ENCODE measurements at regions not wholly inside any gene's neighbourhood (a gene's known extent, or its start where the extent isn't known, plus 50 kb on each side); places are given as distances from the start of the nearest gene placed in this dataset.

GRCh38 chr1:29946057-29946456 is 709.7 kb downstream of the PTPRU start:
- no peak for ATAC-seq

More at GRCh38 chr1:29946057-29946456, 709.7 kb downstream of the PTPRU start:
- in situ Hi-C loops (cut with HindIII; ENCODE audit: extremely low pct_ligation_motif_present, low pct_unique_long_range_greater_than_20kb) (no loop called here), intact Hi-C loops (cut with micrococcal nuclease; ENCODE audit: unreplicated experiment) (no loop called here)
- FAIRE-seq: no peak
- H3K9me3 ChIP-seq (ENCODE audit: low read length): no peaks in the 10 kb centered on the region
- H3K27me3 ChIP-seq (ENCODE audit: control insufficient read depth in 1 of 2, insufficient read depth in 2 of 2, low read length in 2 of 2): no peaks in the 10 kb centered on the region
- no peaks in the 10 kb centered on the region for H3K36me3 ChIP-seq (replicated peaks in 1 of 2; ENCODE audit: control insufficient read depth in 1 of 2, insufficient read depth in 2 of 2, low read length in 2 of 2)
- TF ChIP-seq NCOA5 (CRISPR knock-in tag; IDR thresholded peaks at IDR 0.05): no peak
- no peak for TF ChIP-seq ESRRA (CRISPR knock-in tag; IDR thresholded peaks at IDR 0.05; ENCODE audit: low read depth)
- no peak for TF ChIP-seq SPEN (CRISPR knock-in tag; IDR thresholded peaks at IDR 0.05; ENCODE audit: low read depth)
- no peak for TF ChIP-seq NFIB (CRISPR knock-in tag; IDR thresholded peaks at IDR 0.05; ENCODE audit: borderline replicate concordance)
- no peak for TF ChIP-seq ZNF564 (CRISPR knock-in tag; IDR thresholded peaks at IDR 0.05)
- no peak for TF ChIP-seq NFIC (IDR thresholded peaks at IDR 0.05; ENCODE audit: low read length)
- TF ChIP-seq TIGD3 (CRISPR knock-in tag; IDR thresholded peaks at IDR 0.05; ENCODE audit: borderline replicate concordance): no peak
- no peak for TF ChIP-seq POGK (CRISPR knock-in tag; conservative IDR thresholded peaks at IDR 0.05)
- no peak for TF ChIP-seq REPIN1 (CRISPR knock-in tag; IDR thresholded peaks at IDR 0.05; ENCODE audit: borderline replicate concordance, low read depth)
- no peak for TF ChIP-seq ISL2 (CRISPR knock-in tag; IDR thresholded peaks at IDR 0.05)
- TF ChIP-seq ZNF446 (CRISPR knock-in tag; IDR thresholded peaks at IDR 0.05): no peak
- no peak for TF ChIP-seq ZNF260 (CRISPR knock-in tag; IDR thresholded peaks at IDR 0.05; ENCODE audit: borderline replicate concordance, low read depth)
- TF ChIP-seq ZBTB44 (CRISPR knock-in tag; IDR thresholded peaks at IDR 0.05): no peak
- no peak for TF ChIP-seq ZGPAT (CRISPR knock-in tag; IDR thresholded peaks at IDR 0.05)
- TF ChIP-seq ZNF710 (CRISPR knock-in tag; IDR thresholded peaks at IDR 0.05; ENCODE audit: borderline replicate concordance): no peak
- no peak for TF ChIP-seq IRX3 (CRISPR knock-in tag; IDR thresholded peaks at IDR 0.05; ENCODE audit: borderline replicate concordance, low read depth)
- no peak for TF ChIP-seq LCORL (IDR thresholded peaks at IDR 0.05)
- TF ChIP-seq LCORL (CRISPR knock-in tag; IDR thresholded peaks at IDR 0.05): no peak
- H3K79me2 ChIP-seq (ENCODE audit: insufficient read depth, low read length): no peaks in the 10 kb centered on the region
- H3K4me2 ChIP-seq (ENCODE audit: low read depth, low read length): no peak overlapping the region
- no TSS peak for BruUV-seq (replicated peaks)
- H4K20me1 ChIP-seq (ENCODE audit: insufficient read depth, low read length): no peaks in the 10 kb centered on the region
- no peak overlapping the region for H3K9ac ChIP-seq (ENCODE audit: insufficient read depth, low read depth, low read length)
- H3K27ac ChIP-seq (ENCODE audit: extremely low read length, insufficient read depth, low read length): no peak overlapping the region
- no peaks in the 10 kb centered on the region for H3K4me1 ChIP-seq (ENCODE audit: insufficient read depth, low read length)
- H2AFZ ChIP-seq (ENCODE audit: low read length): no peak overlapping the region
- H3K4me3 ChIP-seq (replicated peaks in 1 of 3; ENCODE audit: insufficient read depth in 1 of 3, low read depth in 2 of 3, low read length in 3 of 3): no peak overlapping the region
- ChIA-PET POLR2A (no interaction called here), CTCF (ENCODE audit: low intra/inter-chr PET ratio, low total read pairs) (no interaction called here)
- no peak for DNase-seq (ENCODE audit: low spot score)
- 0% methylated on average over 3 of the region's 3 CpGs for WGBS (ENCODE audit: low lambda C conversion rate)
